ENCODE measurements at regions not wholly inside any gene's neighbourhood (a gene's known extent, or its start where the extent isn't known, plus 50 kb on each side); places are given as distances from the start of the nearest gene placed in this dataset.

- H3K27me3 ChIP-seq = no peaks in the 10 kb centered on the region
- WGBS, 2 donors = 84 to 100% methylated on average over 1 to 6 of the region's 6 CpGs
These were observed 128.4 kb upstream of the SETMAR start for GRCh38 chr3:4174791-4175190.

DNA sequence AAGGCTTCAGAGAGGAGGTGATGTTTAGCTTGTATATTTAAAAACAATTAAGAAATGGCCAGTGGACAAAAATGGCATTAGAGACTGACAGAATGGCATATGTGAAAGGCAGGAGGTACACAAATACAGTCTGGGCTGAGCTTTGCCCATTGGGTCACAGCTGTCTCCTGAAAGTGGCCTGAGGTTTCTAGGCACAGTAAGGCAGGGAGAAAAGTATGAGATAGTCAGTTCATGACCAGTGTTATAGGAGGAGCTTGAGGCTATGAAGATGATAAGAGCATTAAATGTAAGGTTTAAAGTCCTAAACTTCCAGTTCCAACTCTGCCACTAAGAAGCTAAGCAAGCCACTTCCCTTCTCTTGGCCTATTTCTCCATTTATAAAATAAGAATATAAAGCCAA is 111.2 kb upstream of the SETMAR start:
- H3K4me1 ChIP-seq = no peaks in the 10 kb centered on the region
- H3K36me3 ChIP-seq = no peaks in the 10 kb centered on the region
- no peaks in the 10 kb centered on the region for H3K27me3 ChIP-seq
- no peaks in the 10 kb centered on the region for H3K9me3 ChIP-seq
- H3K4me3 ChIP-seq = no peak overlapping the region
- TF ChIP-seq POLR2AphosphoS5 (IDR thresholded peaks at IDR 0.05) = no peak
- no peak for TF ChIP-seq EP300 (IDR thresholded peaks at IDR 0.05)
- TF ChIP-seq POLR2A (IDR thresholded peaks at IDR 0.05) = no peak
- TF ChIP-seq, protein P1, sequence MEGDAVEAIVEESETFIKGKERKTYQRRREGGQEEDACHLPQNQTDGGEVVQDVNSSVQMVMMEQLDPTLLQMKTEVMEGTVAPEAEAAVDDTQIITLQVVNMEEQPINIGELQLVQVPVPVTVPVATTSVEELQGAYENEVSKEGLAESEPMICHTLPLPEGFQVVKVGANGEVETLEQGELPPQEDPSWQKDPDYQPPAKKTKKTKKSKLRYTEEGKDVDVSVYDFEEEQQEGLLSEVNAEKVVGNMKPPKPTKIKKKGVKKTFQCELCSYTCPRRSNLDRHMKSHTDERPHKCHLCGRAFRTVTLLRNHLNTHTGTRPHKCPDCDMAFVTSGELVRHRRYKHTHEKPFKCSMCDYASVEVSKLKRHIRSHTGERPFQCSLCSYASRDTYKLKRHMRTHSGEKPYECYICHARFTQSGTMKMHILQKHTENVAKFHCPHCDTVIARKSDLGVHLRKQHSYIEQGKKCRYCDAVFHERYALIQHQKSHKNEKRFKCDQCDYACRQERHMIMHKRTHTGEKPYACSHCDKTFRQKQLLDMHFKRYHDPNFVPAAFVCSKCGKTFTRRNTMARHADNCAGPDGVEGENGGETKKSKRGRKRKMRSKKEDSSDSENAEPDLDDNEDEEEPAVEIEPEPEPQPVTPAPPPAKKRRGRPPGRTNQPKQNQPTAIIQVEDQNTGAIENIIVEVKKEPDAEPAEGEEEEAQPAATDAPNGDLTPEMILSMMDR (IDR thresholded peaks at IDR 0.05) = no peak
- DNase-seq (no peak), ATAC-seq (ENCODE audit: low FRiP score in 2 of 2) (no peak)
- no peak overlapping the region for H3K27ac ChIP-seq

More at GRCh38 chr3:4174791-4175190, 128.4 kb upstream of the SETMAR start:
- Histone ChIP-seq H3K9me3 (no peaks in the 10 kb centered on the region), H3K4me1 (no peaks in the 10 kb centered on the region), H3K27ac (no peak overlapping the region), H3K36me3 (no peaks in the 10 kb centered on the region), H3K4me3 (no peak overlapping the region)
- no peak for TF ChIP-seq POLR2AphosphoS5 (IDR thresholded peaks at IDR 0.05)
- no peak for ATAC-seq (ENCODE audit: low FRiP score in 2 of 2)
- no peak for DNase-seq

GRCh38 chr3:4195006-4195405 is 108.2 kb upstream of the SETMAR start:
- Histone ChIP-seq H3K27me3 (no peaks in the 10 kb centered on the region), H3K27ac (no peak overlapping the region), H3K4me1 (no peaks in the 10 kb centered on the region), H3K4me3 (no peak overlapping the region), H3K36me3 (no peaks in the 10 kb centered on the region), H3K9me3 (no peaks in the 10 kb centered on the region)
- no peak for DNase-seq
- no peak for ATAC-seq (ENCODE audit: low FRiP score in 2 of 2)
- TF ChIP-seq POLR2A (IDR thresholded peaks at IDR 0.05) = no peak
- TF ChIP-seq, protein P1 (IDR thresholded peaks at IDR 0.05) = no peak
- TF ChIP-seq EP300 (IDR thresholded peaks at IDR 0.05) = no peak
- no peak for TF ChIP-seq POLR2AphosphoS5 (IDR thresholded peaks at IDR 0.05)

GRCh38 chr3:4196506-4197147 is 106.5 kb upstream of the SETMAR start:
- Histone ChIP-seq H3K27me3 (no peaks in the 10 kb centered on the region), H3K4me1 (no peaks in the 10 kb centered on the region), H3K27ac (no peak overlapping the region), H3K9me3 (no peaks in the 10 kb centered on the region), H3K36me3 (no peaks in the 10 kb centered on the region), H3K4me3 (no peak overlapping the region)
- TF ChIP-seq EP300 (IDR thresholded peaks at IDR 0.05) (no peak), POLR2A (IDR thresholded peaks at IDR 0.05) (no peak), POLR2AphosphoS5 (IDR thresholded peaks at IDR 0.05) (no peak)
- TF ChIP-seq, protein P1 (IDR thresholded peaks at IDR 0.05) = no peak
- WGBS, 2 donors = 93 to 100% methylated on average over 1 of the region's 1 CpG
- ATAC-seq (ENCODE audit: low FRiP score in 2 of 2) = no peak
- no peak for DNase-seq

- DNase-seq (no peak), ATAC-seq (ENCODE audit: low FRiP score in 2 of 2) (no peak)
- Histone ChIP-seq H3K4me3 (no peak overlapping the region), H3K4me1 (no peaks in the 10 kb centered on the region), H3K27ac (no peak overlapping the region), H3K9me3 (no peaks in the 10 kb centered on the region), H3K36me3 (no peaks in the 10 kb centered on the region), H3K27me3 (no peaks in the 10 kb centered on the region)
- TF ChIP-seq POLR2AphosphoS5 (IDR thresholded peaks at IDR 0.05) (no peak), POLR2A (IDR thresholded peaks at IDR 0.05) (no peak), EP300 (IDR thresholded peaks at IDR 0.05) (no peak)
- TF ChIP-seq, protein P1 (IDR thresholded peaks at IDR 0.05) = no peak
- WGBS, 2 donors = 94% methylated on average over 6 of the region's 6 CpGs
These were observed 105.5 kb upstream of the SETMAR start for GRCh38 chr3:4197670-4198069.
